SK-N-SH treated with all-trans-retinoic acid at 6 μM for 48 hours (cell line): ENCODE measurements at regions not wholly inside any gene's neighbourhood (a gene's known extent, or its start where the extent isn't known, plus 50 kb on each side); places are given as distances from the start of the nearest gene placed in this dataset.

Experiments used
- ATAC-seq: fragments of 200-7000 bp; cut with Tn5 transposase; 3 replicates; pipeline ENCODE4 v1.9.1; 2020; ENCODE audit warnings: mild to moderate bottlenecking, moderate library complexity
- ARNTL ChIP-seq: fragments of 450-650 bp; formaldehyde crosslinking; IDR thresholded peaks from 2 replicates; pipeline ENCODE4 v1.5.0; 2020; ENCODE audit warnings: low read depth, mild to moderate bottlenecking, moderate library complexity, borderline replicate concordance
- CSDC2 ChIP-seq: fragments of 250-450 bp; sonication (Bioruptor Pico); IDR thresholded peaks from 2 replicates; pipeline ENCODE4 v1.5.0; 2020; ENCODE audit warnings: mild to moderate bottlenecking, moderate library complexity
- ESRRG ChIP-seq: fragments of 250-450 bp; sonication (Bioruptor Pico); IDR thresholded peaks from 2 replicates; pipeline ENCODE4 v1.6.1; 2021; ENCODE audit warnings: mild to moderate bottlenecking
- GLIS3 ChIP-seq: fragments of 250-450 bp; sonication (Bioruptor Pico); IDR thresholded peaks from 2 replicates; pipeline ENCODE4 v1.5.0; 2020; ENCODE audit warnings: mild to moderate bottlenecking, moderate library complexity
- ISL1 ChIP-seq: fragments of 250-450 bp; sonication (Bioruptor Pico); IDR thresholded peaks from 2 replicates; pipeline ENCODE4 v2.1.2; 2022; ENCODE audit warnings: mild to moderate bottlenecking, moderate library complexity
- OSR1 ChIP-seq: fragments of 250-450 bp; sonication (Bioruptor Pico); IDR thresholded peaks from 2 replicates; pipeline ENCODE4 v1.8.0; 2022; ENCODE audit warnings: moderate library complexity, mild to moderate bottlenecking, inconsistent platforms
- PPARA ChIP-seq: fragments of 250-450 bp; sonication (Bioruptor Pico); IDR thresholded peaks from 2 replicates; pipeline ENCODE4 v1.5.0; 2020; ENCODE audit warnings: mild to moderate bottlenecking, borderline replicate concordance
- RARB ChIP-seq: fragments of 250-450 bp; sonication (Bioruptor Pico); IDR thresholded peaks from 2 replicates; pipeline ENCODE4 v1.8.0; 2021; ENCODE audit warnings: mild to moderate bottlenecking, moderate library complexity
- SNAI2 ChIP-seq: fragments of 250-450 bp; sonication (Bioruptor Pico); IDR thresholded peaks from 2 replicates; pipeline ENCODE4 v1.5.0; 2020; ENCODE audit warnings: mild to moderate bottlenecking, moderate library complexity
- TCF4 ChIP-seq: fragments of 250-450 bp; sonication (Bioruptor Pico); IDR thresholded peaks from 2 replicates; pipeline ENCODE4 v1.8.0; 2021; ENCODE audit warnings: mild to moderate bottlenecking, moderate library complexity, borderline replicate concordance
- ZC3H10 ChIP-seq: fragments of 250-450 bp; sonication (Bioruptor Pico); IDR thresholded peaks from 2 replicates; pipeline ENCODE4 v1.5.1; 2021; ENCODE audit warnings: mild to moderate bottlenecking, moderate library complexity
- ZNF565 ChIP-seq: fragments of 450-650 bp; formaldehyde crosslinking; conservative IDR thresholded peaks from 2 replicates; pipeline ENCODE4 v1.5.0; 2020; ENCODE audit warnings: low read depth, mild to moderate bottlenecking, moderate library complexity
- ZNF70 ChIP-seq: fragments of 450-650 bp; formaldehyde crosslinking; IDR thresholded peaks from 2 replicates; pipeline ENCODE4 v1.5.0; 2020; ENCODE audit warnings: mild to moderate bottlenecking, moderate library complexity
- TF ChIP-seq, protein P1 (sequence below): fragments of 250-450 bp; sonication (Bioruptor Pico); IDR thresholded peaks from 2 replicates; pipeline ENCODE4 v1.5.1; 2021; ENCODE audit warnings: mild to moderate bottlenecking, moderate library complexity
- TF ChIP-seq, protein P2 (sequence below): fragments of 250-450 bp; sonication (Bioruptor Pico); IDR thresholded peaks from 2 replicates; pipeline ENCODE4 v1.5.0; 2020; ENCODE audit warnings: mild to moderate bottlenecking, moderate library complexity
- TF ChIP-seq, protein P3 (sequence below): fragments of 250-450 bp; sonication (Bioruptor Pico); IDR thresholded peaks from 2 replicates; pipeline ENCODE4 v1.8.0; 2021; ENCODE audit warnings: low read depth, mild to moderate bottlenecking, moderate library complexity, borderline replicate concordance
- TF ChIP-seq, protein P4 (sequence below): fragments of 250-450 bp; sonication (Bioruptor Pico); IDR thresholded peaks from 2 replicates; pipeline ENCODE4 v1.5.1; 2020; ENCODE audit warnings: low read depth, mild to moderate bottlenecking, moderate library complexity

DNA sequence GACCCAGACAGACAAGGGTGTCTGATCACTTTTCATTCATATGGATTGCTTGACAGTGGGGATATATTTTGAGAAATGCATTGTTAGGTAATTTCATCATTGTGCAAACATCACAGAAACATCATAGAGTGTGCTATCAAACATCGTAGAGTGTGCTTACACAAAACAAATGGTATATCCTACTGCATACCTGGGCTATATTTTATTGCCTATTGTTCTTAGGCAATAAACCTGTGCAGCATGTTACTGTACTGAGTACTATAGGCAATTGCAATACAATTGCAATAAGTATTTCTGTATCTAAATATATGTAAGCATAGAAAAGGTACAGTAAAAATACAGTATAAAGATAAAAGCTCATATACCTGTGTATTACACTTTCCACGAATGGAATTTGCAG lies 319.1 kb downstream of the KIF20B start:
- TF ChIP-seq, protein P1, sequence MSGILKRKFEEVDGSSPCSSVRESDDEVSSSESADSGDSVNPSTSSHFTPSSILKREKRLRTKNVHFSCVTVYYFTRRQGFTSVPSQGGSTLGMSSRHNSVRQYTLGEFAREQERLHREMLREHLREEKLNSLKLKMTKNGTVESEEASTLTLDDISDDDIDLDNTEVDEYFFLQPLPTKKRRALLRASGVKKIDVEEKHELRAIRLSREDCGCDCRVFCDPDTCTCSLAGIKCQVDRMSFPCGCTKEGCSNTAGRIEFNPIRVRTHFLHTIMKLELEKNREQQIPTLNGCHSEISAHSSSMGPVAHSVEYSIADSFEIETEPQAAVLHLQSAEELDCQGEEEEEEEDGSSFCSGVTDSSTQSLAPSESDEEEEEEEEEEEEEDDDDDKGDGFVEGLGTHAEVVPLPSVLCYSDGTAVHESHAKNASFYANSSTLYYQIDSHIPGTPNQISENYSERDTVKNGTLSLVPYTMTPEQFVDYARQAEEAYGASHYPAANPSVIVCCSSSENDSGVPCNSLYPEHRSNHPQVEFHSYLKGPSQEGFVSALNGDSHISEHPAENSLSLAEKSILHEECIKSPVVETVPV (CRISPR knock-in tag) = no peak
- TF ChIP-seq PPARA (no peak), ZNF70 (CRISPR knock-in tag) (no peak)
- TF ChIP-seq, all 23 proteins: peak for 0
- no peak for ATAC-seq

DNA sequence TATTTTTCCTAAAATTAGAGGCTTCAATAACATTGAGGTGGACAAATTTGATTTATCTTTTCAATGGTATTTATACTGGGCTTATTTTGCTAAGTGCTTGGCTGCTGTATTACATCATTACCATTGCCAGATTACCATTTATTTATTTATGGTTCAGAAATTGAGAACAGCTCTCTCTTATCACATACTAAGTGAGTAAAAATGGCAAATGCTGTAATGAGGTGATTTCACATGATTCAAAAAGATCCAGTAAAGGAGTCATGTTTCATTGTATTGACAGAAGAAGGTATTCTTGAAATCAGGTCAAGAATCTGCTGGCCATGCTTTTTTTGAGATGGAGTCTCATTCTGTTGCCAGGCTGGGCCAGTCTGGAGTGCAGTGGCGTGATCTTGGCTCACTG lies 322.6 kb downstream of the KIF20B start:
- ATAC-seq = no peak
- TF ChIP-seq GLIS3 = no peak
- TF ChIP-seq PPARA = no peak
- no peak for TF ChIP-seq ZNF70 (CRISPR knock-in tag)
- TF ChIP-seq ESRRG (CRISPR knock-in tag) = no peak
- TF ChIP-seq ZC3H10 (CRISPR knock-in tag) = no peak
- TF ChIP-seq ISL1 (CRISPR knock-in tag) = no peak
- no peak for TF ChIP-seq RARB (CRISPR knock-in tag)
- no peak for TF ChIP-seq CSDC2 (CRISPR knock-in tag)
- TF ChIP-seq, protein P1 (CRISPR knock-in tag) = no peak
- no peak for TF ChIP-seq ZNF565 (CRISPR knock-in tag)
- no peak for TF ChIP-seq ARNTL (CRISPR knock-in tag)
- TF ChIP-seq, protein P2, sequence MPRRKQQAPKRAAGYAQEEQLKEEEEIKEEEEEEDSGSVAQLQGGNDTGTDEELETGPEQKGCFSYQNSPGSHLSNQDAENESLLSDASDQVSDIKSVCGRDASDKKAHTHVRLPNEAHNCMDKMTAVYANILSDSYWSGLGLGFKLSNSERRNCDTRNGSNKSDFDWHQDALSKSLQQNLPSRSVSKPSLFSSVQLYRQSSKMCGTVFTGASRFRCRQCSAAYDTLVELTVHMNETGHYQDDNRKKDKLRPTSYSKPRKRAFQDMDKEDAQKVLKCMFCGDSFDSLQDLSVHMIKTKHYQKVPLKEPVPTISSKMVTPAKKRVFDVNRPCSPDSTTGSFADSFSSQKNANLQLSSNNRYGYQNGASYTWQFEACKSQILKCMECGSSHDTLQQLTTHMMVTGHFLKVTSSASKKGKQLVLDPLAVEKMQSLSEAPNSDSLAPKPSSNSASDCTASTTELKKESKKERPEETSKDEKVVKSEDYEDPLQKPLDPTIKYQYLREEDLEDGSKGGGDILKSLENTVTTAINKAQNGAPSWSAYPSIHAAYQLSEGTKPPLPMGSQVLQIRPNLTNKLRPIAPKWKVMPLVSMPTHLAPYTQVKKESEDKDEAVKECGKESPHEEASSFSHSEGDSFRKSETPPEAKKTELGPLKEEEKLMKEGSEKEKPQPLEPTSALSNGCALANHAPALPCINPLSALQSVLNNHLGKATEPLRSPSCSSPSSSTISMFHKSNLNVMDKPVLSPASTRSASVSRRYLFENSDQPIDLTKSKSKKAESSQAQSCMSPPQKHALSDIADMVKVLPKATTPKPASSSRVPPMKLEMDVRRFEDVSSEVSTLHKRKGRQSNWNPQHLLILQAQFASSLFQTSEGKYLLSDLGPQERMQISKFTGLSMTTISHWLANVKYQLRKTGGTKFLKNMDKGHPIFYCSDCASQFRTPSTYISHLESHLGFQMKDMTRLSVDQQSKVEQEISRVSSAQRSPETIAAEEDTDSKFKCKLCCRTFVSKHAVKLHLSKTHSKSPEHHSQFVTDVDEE (CRISPR knock-in tag) = no peak
- no peak for TF ChIP-seq OSR1 (CRISPR knock-in tag)
- TF ChIP-seq, protein P3, sequence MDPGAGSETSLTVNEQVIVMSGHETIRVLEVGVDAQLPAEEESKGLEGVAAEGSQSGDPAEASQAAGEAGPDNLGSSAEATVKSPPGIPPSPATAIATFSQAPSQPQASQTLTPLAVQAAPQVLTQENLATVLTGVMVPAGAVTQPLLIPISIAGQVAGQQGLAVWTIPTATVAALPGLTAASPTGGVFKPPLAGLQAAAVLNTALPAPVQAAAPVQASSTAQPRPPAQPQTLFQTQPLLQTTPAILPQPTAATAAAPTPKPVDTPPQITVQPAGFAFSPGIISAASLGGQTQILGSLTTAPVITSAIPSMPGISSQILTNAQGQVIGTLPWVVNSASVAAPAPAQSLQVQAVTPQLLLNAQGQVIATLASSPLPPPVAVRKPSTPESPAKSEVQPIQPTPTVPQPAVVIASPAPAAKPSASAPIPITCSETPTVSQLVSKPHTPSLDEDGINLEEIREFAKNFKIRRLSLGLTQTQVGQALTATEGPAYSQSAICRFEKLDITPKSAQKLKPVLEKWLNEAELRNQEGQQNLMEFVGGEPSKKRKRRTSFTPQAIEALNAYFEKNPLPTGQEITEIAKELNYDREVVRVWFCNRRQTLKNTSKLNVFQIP (CRISPR knock-in tag) = no peak
- TF ChIP-seq, protein P4, sequence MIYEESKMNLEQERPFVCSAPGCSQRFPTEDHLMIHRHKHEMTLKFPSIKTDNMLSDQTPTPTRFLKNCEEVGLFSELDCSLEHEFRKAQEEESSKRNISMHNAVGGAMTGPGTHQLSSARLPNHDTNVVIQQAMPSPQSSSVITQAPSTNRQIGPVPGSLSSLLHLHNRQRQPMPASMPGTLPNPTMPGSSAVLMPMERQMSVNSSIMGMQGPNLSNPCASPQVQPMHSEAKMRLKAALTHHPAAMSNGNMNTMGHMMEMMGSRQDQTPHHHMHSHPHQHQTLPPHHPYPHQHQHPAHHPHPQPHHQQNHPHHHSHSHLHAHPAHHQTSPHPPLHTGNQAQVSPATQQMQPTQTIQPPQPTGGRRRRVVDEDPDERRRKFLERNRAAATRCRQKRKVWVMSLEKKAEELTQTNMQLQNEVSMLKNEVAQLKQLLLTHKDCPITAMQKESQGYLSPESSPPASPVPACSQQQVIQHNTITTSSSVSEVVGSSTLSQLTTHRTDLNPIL = no peak
- TF ChIP-seq, all 23 proteins: peak for 0

DNA sequence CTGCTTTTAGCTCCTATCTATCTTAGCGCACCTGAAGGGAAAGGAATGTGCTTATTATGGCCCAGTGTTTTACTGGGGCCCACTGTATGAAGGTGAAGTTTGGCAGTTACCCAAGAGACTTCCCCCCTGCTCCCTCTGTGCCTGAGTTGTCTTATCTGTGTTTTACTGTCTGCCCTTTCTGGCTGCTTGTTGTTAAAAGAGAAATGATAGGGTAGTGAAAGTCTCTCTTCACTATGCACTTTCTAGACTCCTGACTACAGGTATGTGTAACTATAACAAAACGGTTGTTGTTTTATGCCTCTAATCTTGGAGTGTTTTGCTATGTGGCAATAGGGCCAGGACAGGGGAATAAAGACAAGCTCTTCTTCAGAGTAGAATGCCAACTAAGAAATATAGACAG lies 326.9 kb downstream of the KIF20B start:
- TF ChIP-seq ESRRG (CRISPR knock-in tag) (no peak), SNAI2 (CRISPR knock-in tag) (no peak), ZC3H10 (CRISPR knock-in tag) (no peak), TCF4 (CRISPR knock-in tag) (no peak), GLIS3 (no peak)
- TF ChIP-seq, protein P2 (CRISPR knock-in tag) = no peak
- ATAC-seq = no peak
